Suprapubic skin (tissue), 4 donors: ENCODE measurements at regions not wholly inside any gene's neighbourhood (a gene's known extent, or its start where the extent isn't known, plus 50 kb on each side); places are given as distances from the start of the nearest gene placed in this dataset.

Experiments used
- CTCF ChIP-seq, 2 donors: fragments of 200-600 bp in 1 of 2; fragments of 450-650 bp in 1 of 2; sonication (generic) in 1 of 2; IDR thresholded peaks; one replicate each; pipeline ENCODE4 v1.5.1; 2016 to 2019; ENCODE audit warnings: antibody characterized with exemption in 2 of 2, mild to moderate bottlenecking in 1 of 2, moderate library complexity in 1 of 2
- EP300 ChIP-seq: sonication (generic); formaldehyde crosslinking; IDR thresholded peaks from one replicate; pipeline ENCODE4 v1.6.1; 2017; ENCODE audit warnings: antibody characterized with exemption
- POLR2A ChIP-seq, 2 donors: fragments of 450-650 bp; IDR thresholded peaks; one replicate each; pipeline ENCODE4 v1.6.1; 2017; ENCODE audit warnings: antibody characterized with exemption in 2 of 2, mild to moderate bottlenecking in 2 of 2, moderate library complexity in 2 of 2
- POLR2AphosphoS5 ChIP-seq, 3 donors: sonication (generic); formaldehyde crosslinking; IDR thresholded peaks; one replicate each; pipeline ENCODE4 v1.6.1; 2017; ENCODE audit warnings: antibody characterized with exemption in 3 of 3

- no peak for TF ChIP-seq CTCF (IDR thresholded peaks at IDR 0.05)
- no peak for TF ChIP-seq POLR2A (IDR thresholded peaks at IDR 0.05)
- TF ChIP-seq POLR2AphosphoS5 (IDR thresholded peaks at IDR 0.05) = no peak
- no peak for TF ChIP-seq EP300
These were observed 165.3 kb upstream of the PRDX4 start for GRCh38 chrX:23501974-23502373.
